Keratinocyte (primary cell): ENCODE measurements at regions not wholly inside any gene's neighbourhood (a gene's known extent, or its start where the extent isn't known, plus 50 kb on each side); places are given as distances from the start of the nearest gene placed in this dataset.

Source experiments
- EZH2 ChIP-seq: IDR thresholded peaks from one replicate; pipeline ENCODE4 v1.6.1; 2012; ENCODE audit warnings: inconsistent platforms, mild to moderate bottlenecking, low read length, moderate library complexity
- TF ChIP-seq, protein P1 (sequence below), 3 experiments: IDR thresholded peaks in 1 of 3; conservative IDR thresholded peaks in 1 of 3; optimal IDR thresholded peaks in 1 of 3; 2 replicates in 2 of 3; 3 replicates in 1 of 3; pipeline versions ENCODE3 to v1.5.1; 2011; ENCODE audit warnings: low read length in 3 of 3, mild to moderate bottlenecking in 3 of 3, moderate library complexity in 2 of 3, control low read depth in 1 of 3, inconsistent platforms in 1 of 3; ENCODE audit not compliant: insufficient read depth in 2 of 3; ENCODE audit errors: extremely low read depth in 1 of 3

DNA sequence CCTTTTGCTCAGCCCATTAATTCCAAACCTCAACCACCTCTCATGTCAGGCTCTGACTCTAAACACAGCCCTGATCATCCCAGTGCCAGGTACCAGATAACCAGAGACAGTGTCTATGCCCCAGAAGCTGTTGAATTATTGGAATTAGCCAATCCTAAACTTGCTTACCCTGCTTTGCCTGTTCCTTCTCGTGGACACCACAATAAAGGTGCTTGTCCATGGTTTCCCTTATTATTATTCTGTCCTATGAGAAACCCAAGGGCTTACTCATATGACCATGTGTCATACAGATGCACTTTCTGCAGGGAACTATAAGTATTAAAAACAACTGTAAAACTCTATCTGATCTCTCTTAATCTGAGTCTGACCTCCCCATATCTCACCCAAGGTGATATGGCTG is 2193.8 kb upstream of the PIK3C3 start:
- TF ChIP-seq, protein P1, sequence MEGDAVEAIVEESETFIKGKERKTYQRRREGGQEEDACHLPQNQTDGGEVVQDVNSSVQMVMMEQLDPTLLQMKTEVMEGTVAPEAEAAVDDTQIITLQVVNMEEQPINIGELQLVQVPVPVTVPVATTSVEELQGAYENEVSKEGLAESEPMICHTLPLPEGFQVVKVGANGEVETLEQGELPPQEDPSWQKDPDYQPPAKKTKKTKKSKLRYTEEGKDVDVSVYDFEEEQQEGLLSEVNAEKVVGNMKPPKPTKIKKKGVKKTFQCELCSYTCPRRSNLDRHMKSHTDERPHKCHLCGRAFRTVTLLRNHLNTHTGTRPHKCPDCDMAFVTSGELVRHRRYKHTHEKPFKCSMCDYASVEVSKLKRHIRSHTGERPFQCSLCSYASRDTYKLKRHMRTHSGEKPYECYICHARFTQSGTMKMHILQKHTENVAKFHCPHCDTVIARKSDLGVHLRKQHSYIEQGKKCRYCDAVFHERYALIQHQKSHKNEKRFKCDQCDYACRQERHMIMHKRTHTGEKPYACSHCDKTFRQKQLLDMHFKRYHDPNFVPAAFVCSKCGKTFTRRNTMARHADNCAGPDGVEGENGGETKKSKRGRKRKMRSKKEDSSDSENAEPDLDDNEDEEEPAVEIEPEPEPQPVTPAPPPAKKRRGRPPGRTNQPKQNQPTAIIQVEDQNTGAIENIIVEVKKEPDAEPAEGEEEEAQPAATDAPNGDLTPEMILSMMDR (optimal IDR thresholded peaks at IDR 0.05 in 1 of 3, IDR thresholded peaks at IDR 0.05 in 1 of 3, conservative IDR thresholded peaks at IDR 0.05 in 1 of 3; ENCODE audit: extremely low read depth in 1 of 3, insufficient read depth in 2 of 3, low read length in 3 of 3) = no peak
- TF ChIP-seq EZH2 = no peak
